ENCODE measurements at regions not wholly inside any gene's neighbourhood (a gene's known extent, or its start where the extent isn't known, plus 50 kb on each side); places are given as distances from the start of the nearest gene placed in this dataset.

- TF ChIP-seq CTCF (conservative IDR thresholded peaks at IDR 0.05; ENCODE audit: low read length) (no peak), EZH2phosphoT487 (IDR thresholded peaks at IDR 0.05; ENCODE audit: borderline replicate concordance) (no peak)
Measured at GRCh38 chr3:40597441-40597840, 72.7 kb downstream of the ZNF621 start.

Measured in Loucy (cell line).